GM12875 (cell line): ENCODE measurements at regions not wholly inside any gene's neighbourhood (a gene's known extent, or its start where the extent isn't known, plus 50 kb on each side); places are given as distances from the start of the nearest gene placed in this dataset.
"Not testable (repeated sequence)": the region's sequence is repeated elsewhere in the genome, so short reads cannot be mapped to it uniquely, and the experiment has no call there.

ENCODE experiments used
- H3K4me3 ChIP-seq: one replicate; pipeline ENCODE4 v1.5.1; 2011; ENCODE audit warnings: low read depth, low read length, control low read depth
- TF ChIP-seq, protein P1 (sequence below): IDR thresholded peaks from 2 replicates; pipeline ENCODE4 v1.5.1; 2011; ENCODE audit warnings: low read depth, mild to moderate bottlenecking, control low read depth, inconsistent platforms, low read length, moderate library complexity, borderline replicate concordance; ENCODE audit not compliant: insufficient read depth

DNA sequence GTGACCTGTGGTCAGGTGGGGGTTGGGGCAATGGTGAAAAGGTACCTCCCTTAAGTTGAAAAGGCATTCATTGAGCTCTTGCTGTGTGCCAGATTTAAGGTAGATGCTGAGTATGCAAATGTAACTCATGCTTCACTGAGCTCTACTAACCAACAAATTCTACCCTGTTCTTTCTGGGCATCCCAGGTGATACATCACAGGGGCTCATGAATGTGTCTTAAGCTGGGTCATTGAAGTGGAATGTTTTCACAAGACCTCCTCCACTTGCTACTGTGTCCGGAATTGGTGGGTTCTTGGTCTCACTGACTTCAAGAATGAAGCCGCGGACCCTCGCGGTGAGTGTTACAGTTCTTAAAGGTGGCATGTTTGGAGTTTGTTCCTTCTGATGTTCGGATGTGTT, 362.8 kb upstream of the ZNF462 start:
- no peak overlapping the region for H3K4me3 ChIP-seq
- TF ChIP-seq, protein P1, sequence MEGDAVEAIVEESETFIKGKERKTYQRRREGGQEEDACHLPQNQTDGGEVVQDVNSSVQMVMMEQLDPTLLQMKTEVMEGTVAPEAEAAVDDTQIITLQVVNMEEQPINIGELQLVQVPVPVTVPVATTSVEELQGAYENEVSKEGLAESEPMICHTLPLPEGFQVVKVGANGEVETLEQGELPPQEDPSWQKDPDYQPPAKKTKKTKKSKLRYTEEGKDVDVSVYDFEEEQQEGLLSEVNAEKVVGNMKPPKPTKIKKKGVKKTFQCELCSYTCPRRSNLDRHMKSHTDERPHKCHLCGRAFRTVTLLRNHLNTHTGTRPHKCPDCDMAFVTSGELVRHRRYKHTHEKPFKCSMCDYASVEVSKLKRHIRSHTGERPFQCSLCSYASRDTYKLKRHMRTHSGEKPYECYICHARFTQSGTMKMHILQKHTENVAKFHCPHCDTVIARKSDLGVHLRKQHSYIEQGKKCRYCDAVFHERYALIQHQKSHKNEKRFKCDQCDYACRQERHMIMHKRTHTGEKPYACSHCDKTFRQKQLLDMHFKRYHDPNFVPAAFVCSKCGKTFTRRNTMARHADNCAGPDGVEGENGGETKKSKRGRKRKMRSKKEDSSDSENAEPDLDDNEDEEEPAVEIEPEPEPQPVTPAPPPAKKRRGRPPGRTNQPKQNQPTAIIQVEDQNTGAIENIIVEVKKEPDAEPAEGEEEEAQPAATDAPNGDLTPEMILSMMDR, result no peak

DNA sequence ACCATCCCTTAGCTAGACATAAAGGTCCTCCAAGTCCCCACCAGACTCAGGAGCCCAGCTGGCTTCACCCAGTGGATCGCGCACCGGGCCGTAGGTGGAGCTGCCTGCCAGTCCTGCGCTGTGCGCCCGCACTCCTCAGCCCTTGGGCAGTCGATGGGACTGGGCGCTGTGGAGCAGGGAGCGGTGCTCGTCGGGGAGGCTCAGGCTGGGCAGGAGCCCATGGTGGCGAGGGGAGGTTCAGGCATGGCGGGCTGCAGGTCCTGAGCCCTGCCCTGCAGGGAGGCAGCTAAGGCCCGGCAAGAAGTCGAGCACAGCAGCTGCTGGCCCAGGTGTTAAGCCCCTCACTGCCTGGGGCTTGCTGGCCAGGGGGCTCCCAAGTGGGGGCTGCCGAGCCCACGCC, 361.8 kb upstream of the ZNF462 start:
- H3K4me3 ChIP-seq, result not testable (repeated sequence)

DNA sequence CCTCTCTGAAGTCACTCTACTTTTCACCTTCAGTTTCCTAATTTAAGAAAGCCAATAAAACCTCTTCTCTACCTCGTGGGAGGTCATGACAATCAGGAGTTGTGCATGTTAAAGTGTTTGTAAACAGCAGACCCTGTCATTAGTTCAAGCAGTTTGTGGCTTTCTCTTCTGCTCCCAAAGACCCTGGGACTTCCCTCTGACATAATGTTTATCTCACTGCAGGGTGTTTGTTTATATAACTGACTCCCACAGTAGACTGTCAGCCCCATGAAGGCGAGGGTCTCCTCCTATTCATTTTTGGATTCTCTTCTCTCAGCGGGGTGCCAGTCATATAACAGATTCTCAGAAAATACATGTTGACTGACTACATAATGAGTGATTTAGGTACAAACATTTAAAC, 360.0 kb upstream of the ZNF462 start:
- H3K4me3 ChIP-seq, result no peak overlapping the region
- TF ChIP-seq, protein P1, result no peak

DNA sequence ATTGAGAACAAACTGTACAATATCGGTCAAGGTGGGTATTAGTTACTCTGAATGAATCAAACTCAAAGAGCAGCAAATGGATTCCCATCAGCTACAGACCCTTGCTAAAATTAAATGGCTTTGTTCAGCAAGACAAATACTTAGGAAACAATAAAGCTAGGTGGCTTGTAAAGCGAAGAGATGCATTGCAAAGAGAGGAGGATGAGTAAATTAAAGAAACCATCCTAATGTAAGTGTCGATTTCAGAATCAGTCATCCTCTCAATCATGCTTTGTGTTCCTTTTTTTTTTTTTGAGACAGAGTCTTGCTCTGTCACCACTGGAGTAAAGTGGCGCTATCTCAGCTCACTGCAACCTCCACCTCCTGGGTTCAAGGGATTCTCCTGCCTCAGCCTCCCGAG, 359.2 kb upstream of the ZNF462 start:
- H3K4me3 ChIP-seq, result no peak overlapping the region
- TF ChIP-seq, protein P1, result no peak

DNA sequence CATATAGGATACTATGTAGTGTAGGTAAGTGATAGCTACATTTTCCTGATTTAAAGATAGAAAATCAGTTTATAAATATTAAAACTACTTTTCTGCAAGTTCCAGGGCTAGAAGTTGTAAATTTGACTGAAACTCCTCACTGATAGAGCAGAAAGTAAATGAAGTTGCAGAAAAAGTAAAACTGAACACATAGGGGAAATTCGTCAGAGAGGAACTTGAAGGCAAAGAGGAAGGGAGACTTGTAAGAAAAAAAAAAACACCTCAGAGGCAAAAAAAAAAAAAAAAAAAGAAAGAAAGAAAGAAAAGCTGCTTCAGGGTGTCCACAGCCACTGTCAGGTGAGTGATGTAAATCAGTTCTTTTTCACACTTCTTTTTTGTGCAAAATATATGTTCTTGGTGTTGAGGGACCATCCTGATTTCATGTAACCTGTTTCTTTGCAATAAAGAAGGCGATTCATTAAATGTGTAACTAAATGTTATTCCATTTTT, 336.2 kb upstream of the ZNF462 start:
- H3K4me3 ChIP-seq, result no peak overlapping the region
- TF ChIP-seq, protein P1, result no peak

DNA sequence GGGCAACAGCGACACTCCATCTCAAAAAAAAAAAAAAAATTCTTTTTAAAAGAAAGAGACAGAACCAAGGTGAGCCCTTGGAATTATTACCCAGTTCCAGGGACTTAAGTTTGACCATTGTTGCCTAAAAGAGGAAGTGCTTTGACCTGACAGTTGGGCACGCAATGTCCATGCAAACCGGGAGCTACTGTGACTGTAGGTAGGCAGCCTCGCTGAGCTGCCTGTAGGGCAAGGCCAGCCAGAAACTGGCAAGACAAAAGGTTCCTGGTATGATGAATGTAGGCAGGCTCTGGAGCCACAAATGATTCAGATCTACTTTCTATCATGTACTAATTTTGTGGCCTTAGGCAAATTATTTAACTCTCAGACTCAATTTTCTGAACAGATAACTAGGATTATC, 334.8 kb upstream of the ZNF462 start:
- H3K4me3 ChIP-seq, result no peak overlapping the region
- TF ChIP-seq, protein P1, result no peak

DNA sequence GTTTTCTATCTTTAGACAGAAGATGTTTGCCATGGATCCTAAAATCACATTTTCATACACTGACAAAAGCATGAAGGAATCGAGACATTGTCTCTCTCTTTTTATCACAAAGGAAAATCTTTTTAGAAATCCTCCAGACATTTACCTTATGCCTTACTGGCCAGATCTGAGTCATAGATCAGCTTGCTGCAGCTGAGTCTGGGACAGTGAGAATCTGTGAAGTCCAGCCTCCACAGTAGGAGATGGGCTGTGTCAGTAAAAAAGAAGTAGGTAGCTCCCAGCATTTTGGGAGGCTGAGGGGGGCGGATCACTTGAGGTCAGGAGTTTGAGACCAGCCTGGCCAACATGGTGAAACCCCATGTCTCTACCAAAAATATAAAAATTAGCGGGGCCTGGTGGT, 333.4 kb upstream of the ZNF462 start:
- H3K4me3 ChIP-seq, result no peak overlapping the region
- TF ChIP-seq, protein P1, result no peak

DNA sequence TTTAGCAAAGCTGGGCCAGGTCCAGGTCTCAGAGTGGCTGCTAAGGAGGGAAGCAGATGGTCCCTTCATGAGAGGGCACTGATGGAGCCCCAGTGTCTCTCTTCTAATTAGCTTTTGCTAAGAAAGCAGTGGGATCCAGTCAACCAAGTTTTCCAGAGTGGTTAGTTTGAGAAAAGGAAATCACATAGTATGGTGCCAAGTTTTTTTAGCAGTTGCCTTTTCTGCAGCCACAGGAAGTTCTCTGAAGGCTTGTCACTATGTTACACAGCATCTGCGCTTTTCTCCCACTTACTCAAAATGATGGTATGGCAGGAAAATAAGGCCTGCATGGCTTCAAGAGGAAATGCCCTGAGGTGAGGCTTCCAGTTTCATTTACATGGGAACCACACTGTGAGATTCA, 331.5 kb upstream of the ZNF462 start:
- no peak overlapping the region for H3K4me3 ChIP-seq
- TF ChIP-seq, protein P1, result no peak
